SK-N-SH (cell line): ENCODE measurements at regions not wholly inside any gene's neighbourhood (a gene's known extent, or its start where the extent isn't known, plus 50 kb on each side); places are given as distances from the start of the nearest gene placed in this dataset.
A peak's percentile ranks its signal among the peaks of the same experiment; 100 is the strongest.

ENCODE experiments used
- CTCF ChIA-PET: fragments of 300-600, 350-600 bp; formaldehyde crosslinking; extraction: SDS; loops from one replicate; lab custom pipeline; 2021; lab: Yijun Ruan, JAX
- POLR2A ChIA-PET: fragments of 350-600 bp; sonication (Branson Sonifier 250); formaldehyde crosslinking; extraction: SDS; loops from one replicate; lab custom pipeline; 2020; ENCODE audit warnings: antibody characterized with exemption, inconsistent platforms; lab: Yijun Ruan, JAX
- DNase-seq: peaks from one replicate; pipeline ENCODE4 v3.0.0; 2012
- H2AFZ ChIP-seq: fragments of 200-600 bp; sonication (generic); 2 replicates; pipeline ENCODE4 v1.8.1; 2016; ENCODE audit warnings: antibody characterized with exemption, mild to moderate bottlenecking, low read depth
- H3F3A ChIP-seq: fragments of 200-600 bp; sonication (generic); replicated peaks from 2 replicates; pipeline ENCODE3; 2016; ENCODE audit warnings: antibody characterized with exemption, mild to moderate bottlenecking; ENCODE audit not compliant: insufficient read depth
- H3K27ac ChIP-seq, 2 experiments: fragments of 200-500 bp in 1 of 2; fragments of 200-600 bp in 1 of 2; sonication (Bioruptor generic) in 1 of 2; sonication (generic), shearing (Covaris generic) in 1 of 2; 2 replicates each; pipeline versions ENCODE4 v1.5.1 to v1.6.1; 2014 to 2016; ENCODE audit warnings: low read depth in 2 of 2, inconsistent platforms in 1 of 2, low read length in 1 of 2, mild to moderate bottlenecking in 1 of 2, mixed read lengths in 1 of 2
- H3K27me3 ChIP-seq: fragments of 200-600 bp; sonication (generic), shearing (Covaris generic); 2 replicates; pipeline ENCODE4 v1.6.1; 2016; ENCODE audit warnings: mixed run types; ENCODE audit not compliant: insufficient read depth
- H3K36me3 ChIP-seq, 2 experiments: fragments of 200-500 bp in 1 of 2; fragments of 200-600 bp in 1 of 2; sonication (Bioruptor generic) in 1 of 2; sonication (generic) in 1 of 2; replicated peaks in 1 of 2; 2 replicates each; pipeline versions ENCODE3 to v1.5.1; 2014 to 2016; ENCODE audit warnings: low read length in 1 of 2, mild to moderate bottlenecking in 1 of 2; ENCODE audit not compliant: insufficient read depth in 2 of 2, control insufficient read depth in 1 of 2
- H3K4me1 ChIP-seq, 2 experiments: fragments of 200-500 bp in 1 of 2; fragments of 200-600 bp in 1 of 2; sonication (Bioruptor generic) in 1 of 2; sonication (generic), shearing (Covaris generic) in 1 of 2; 2 replicates each; pipeline versions ENCODE4 v1.5.1 to v1.6.1; 2014 to 2016; ENCODE audit warnings: low read depth in 1 of 2, low read length in 1 of 2, mixed run types in 1 of 2; ENCODE audit not compliant: insufficient read depth in 2 of 2, control insufficient read depth in 1 of 2
- H3K4me2 ChIP-seq: fragments of 200-600 bp; sonication (generic), shearing (Covaris generic); 2 replicates; pipeline ENCODE4 v1.6.1; 2017; ENCODE audit warnings: mixed run types
- H3K4me3 ChIP-seq, 2 experiments: fragments of 200-500 bp in 1 of 2; fragments of 200-600 bp in 1 of 2; sonication (Bioruptor generic) in 1 of 2; sonication (generic), shearing (Covaris generic) in 1 of 2; 2 replicates each; pipeline versions ENCODE4 v1.5.1 to v1.8.1; 2014 to 2016; ENCODE audit warnings: low read depth in 2 of 2, inconsistent platforms in 1 of 2, low read length in 1 of 2, mild to moderate bottlenecking in 1 of 2, mixed read lengths in 1 of 2, moderate library complexity in 1 of 2
- H3K79me2 ChIP-seq: fragments of 200-600 bp; sonication (generic); 2 replicates; pipeline ENCODE4 v1.8.1; 2017; ENCODE audit warnings: mild to moderate bottlenecking; ENCODE audit not compliant: insufficient read depth
- H3K9ac ChIP-seq: fragments of 200-600 bp; sonication (generic); 2 replicates; pipeline ENCODE4 v1.6.1; 2017; ENCODE audit warnings: mixed run types
- H3K9me2 ChIP-seq: fragments of 200-600 bp; sonication (generic); 2 replicates; pipeline ENCODE4 v1.6.1; 2017; ENCODE audit warnings: mixed run types
- H3K9me3 ChIP-seq: fragments of 200-600 bp; sonication (generic); 2 replicates; pipeline ENCODE4 v1.6.1; 2017; ENCODE audit warnings: mixed run types, mild to moderate bottlenecking, moderate library complexity
- H4K20me1 ChIP-seq: fragments of 200-600 bp; sonication (generic); 2 replicates; pipeline ENCODE4 v1.6.1; 2017; ENCODE audit warnings: mild to moderate bottlenecking, mixed run types; ENCODE audit not compliant: insufficient read depth
- CHD2 ChIP-seq: fragments of 150-350 bp; IDR thresholded peaks from 2 replicates; pipeline ENCODE4 v1.6.1; 2018; ENCODE audit warnings: low read length; ENCODE audit not compliant: partially characterized antibody
- ELF1 ChIP-seq: IDR thresholded peaks from 2 replicates; pipeline ENCODE4 v1.4.0; 2012
- EP300 ChIP-seq, 2 experiments: IDR thresholded peaks; 2 replicates each; pipeline versions ENCODE4 v1.4.0 to v1.6.1; 2012; ENCODE audit warnings: borderline replicate concordance in 1 of 2, low read depth in 1 of 2, low read length in 1 of 2
- FOSL2 ChIP-seq: IDR thresholded peaks from 2 replicates; pipeline ENCODE4 v1.4.0; 2012; ENCODE audit warnings: low read depth, mild to moderate bottlenecking, moderate library complexity, borderline replicate concordance
- FOXJ3 ChIP-seq: sonication (generic); formaldehyde crosslinking; IDR thresholded peaks from 2 replicates; pipeline ENCODE4 v1.5.1; 2020; ENCODE audit warnings: mild to moderate bottlenecking, missing genetic modification reagents
- GABPA ChIP-seq: IDR thresholded peaks from 2 replicates; pipeline ENCODE4 v1.4.0; 2012; ENCODE audit warnings: low read depth, mild to moderate bottlenecking
- GATA2 ChIP-seq: sonication (generic); formaldehyde crosslinking; IDR thresholded peaks from 2 replicates; pipeline ENCODE4 v1.5.0; 2020; ENCODE audit warnings: mild to moderate bottlenecking, missing genetic modification reagents
- NFIC ChIP-seq: IDR thresholded peaks from 2 replicates; pipeline ENCODE4 v1.4.0; 2012; ENCODE audit warnings: borderline replicate concordance
- POLR2AphosphoS5 ChIP-seq: IDR thresholded peaks from 2 replicates; pipeline ENCODE4 v1.6.1; 2012; ENCODE audit warnings: low read depth, low read length
- RAD21 ChIP-seq: IDR thresholded peaks from 2 replicates; pipeline ENCODE4 v1.6.1; 2012; ENCODE audit warnings: mild to moderate bottlenecking, low read length
- RCOR1 ChIP-seq: fragments of 150-350 bp; IDR thresholded peaks from 2 replicates; pipeline ENCODE4 v1.6.1; 2017; ENCODE audit warnings: antibody characterized with exemption, low read length
- RFX5 ChIP-seq: IDR thresholded peaks from 2 replicates; pipeline ENCODE4 v1.6.1; 2012; ENCODE audit warnings: mild to moderate bottlenecking, improper control_type of control experiment, low read length
- RXRA ChIP-seq: IDR thresholded peaks from 2 replicates; pipeline ENCODE4 v1.4.0; 2012; ENCODE audit warnings: low read depth, mild to moderate bottlenecking, borderline replicate concordance
- SIN3A ChIP-seq: IDR thresholded peaks from 2 replicates; pipeline ENCODE4 v1.6.1; 2012; ENCODE audit warnings: low read depth, mild to moderate bottlenecking, low read length, moderate library complexity, borderline replicate concordance
- TAF1 ChIP-seq: IDR thresholded peaks from 2 replicates; pipeline ENCODE4 v1.6.1; 2012; ENCODE audit warnings: low read depth, mild to moderate bottlenecking, low read length, moderate library complexity, borderline replicate concordance
- TEAD4 ChIP-seq: IDR thresholded peaks from 2 replicates; pipeline ENCODE4 v1.4.0; 2012; ENCODE audit warnings: mild to moderate bottlenecking, borderline replicate concordance; ENCODE audit not compliant: insufficient read depth
- YY1 ChIP-seq: IDR thresholded peaks from 2 replicates; pipeline ENCODE4 v1.4.0; 2012; ENCODE audit warnings: low read depth, mild to moderate bottlenecking
- WGBS: methylation state at CpG from one replicate; pipeline ENCODE4 v1.1.6; 2017; ENCODE audit warnings: low lambda C conversion rate; 5-methylcytosine and 5-hydroxymethylcytosine counted together

DNA sequence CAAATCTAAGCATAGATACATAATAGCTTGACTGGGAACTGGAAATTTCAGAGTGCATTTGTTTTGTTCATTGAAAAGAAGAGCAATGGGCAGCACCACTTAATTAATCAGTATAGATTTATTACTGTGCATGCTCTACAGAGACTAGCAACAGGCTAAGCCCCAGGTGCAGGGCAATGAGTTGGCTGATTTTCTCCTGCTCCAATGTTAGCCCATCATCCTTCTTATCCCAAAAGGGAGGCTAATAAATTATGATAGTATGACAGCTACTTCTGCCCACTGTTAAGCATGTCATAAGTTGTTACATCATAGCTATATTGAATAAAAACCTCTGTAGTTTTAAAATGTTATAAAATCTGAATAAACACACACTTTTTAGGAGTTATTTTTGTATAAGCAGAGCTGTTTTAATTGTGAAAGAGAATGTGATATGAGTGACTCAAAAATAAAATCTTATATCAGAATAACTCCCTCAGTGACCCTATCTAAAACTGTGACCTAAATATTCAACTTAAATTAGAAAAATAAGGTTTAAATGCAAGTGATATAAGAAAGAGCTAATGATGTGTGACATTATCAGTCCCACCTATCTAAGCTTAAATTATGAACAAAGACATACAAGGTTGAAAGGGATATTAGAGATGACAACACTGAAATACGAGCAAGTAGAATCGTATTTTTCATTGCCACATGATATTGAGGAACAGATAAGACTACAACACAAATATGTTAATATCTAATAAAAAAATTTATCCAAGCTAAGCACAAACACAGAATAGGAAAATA is 967.3 kb upstream of the ADGRB3 start:
- TF ChIP-seq EP300 (IDR thresholded peaks at IDR 0.05; ENCODE audit: borderline replicate concordance in 1 of 2, low read depth in 1 of 2, low read length in 1 of 2), result peak in 1 of 2 experiments; percentile 45; a peak in 2 of 4 replicates
- peak; percentile 49; the same call in 1 of the 2 replicates for TF ChIP-seq GATA2 (CRISPR knock-in tag)
- no peak for TF ChIP-seq NFIC
- TF ChIP-seq FOXJ3 (CRISPR knock-in tag), result no peak
- CTCF ChIA-PET, result interaction anchor here (1.4 kb wide), 1 partner anchor 12 kb away, joined by 3 read pairs; no protein-coding TSS in a partner anchor
- peak overlapping the region in 1 of 2 experiments; percentile 16; a peak in 2 of 4 replicates for H3K27ac ChIP-seq

GRCh38 chr6:67666177-67666964 is 968.7 kb upstream of the ADGRB3 start:
- ChIA-PET CTCF (interaction anchor here (0.7 to 1.6 kb wide), 2 partner anchors 10 to 970 kb away, joined by 3 to 6 read pairs; no protein-coding TSS in a partner anchor), POLR2A (no interaction called here)
- TF ChIP-seq RAD21, result no peak
- no peak for TF ChIP-seq YY1
- TF ChIP-seq RFX5, result no peak
- peak in 1 of 2 experiments; percentile 27; a peak in 1 of 4 replicates for TF ChIP-seq EP300 (IDR thresholded peaks at IDR 0.05; ENCODE audit: borderline replicate concordance in 1 of 2, low read depth in 1 of 2, low read length in 1 of 2)
- TF ChIP-seq GATA2 (CRISPR knock-in tag), result peak; percentile 50
- TF ChIP-seq SIN3A, result no peak
- TF ChIP-seq FOSL2, result no peak
- no peak for TF ChIP-seq GABPA
- no peak for TF ChIP-seq TAF1
- no peak for TF ChIP-seq ELF1
- TF ChIP-seq RCOR1, result peak; percentile 48
- no peak for TF ChIP-seq RXRA
- no peak for TF ChIP-seq TEAD4
- TF ChIP-seq CHD2, result no peak
- TF ChIP-seq NFIC, result no peak
- no peak for TF ChIP-seq POLR2AphosphoS5
- WGBS, result 3% methylated on average over 4 of the region's 4 CpGs
- Histone ChIP-seq H3K27ac (peak overlapping the region in 1 of 2 experiments; percentile 67; a peak in 2 of 4 replicates), H3K27me3 (no peaks in the 10 kb centered on the region), H3K36me3 (no peaks in the 10 kb centered on the region), H3K4me3 (no peak overlapping the region), H4K20me1 (no peaks in the 10 kb centered on the region), H3F3A (no peaks in the 10 kb centered on the region), H2AFZ (no peak overlapping the region), H3K9ac (no peak overlapping the region), H3K4me2 (no peak overlapping the region), H3K9me2 (no peaks in the 10 kb centered on the region), H3K79me2 (no peaks in the 10 kb centered on the region), H3K9me3 (no peaks in the 10 kb centered on the region), H3K4me1 (peaks cover 0 to 7% of the 10 kb centered on the region in 2 experiments; a peak in 2 of 4 replicates)
- peak; percentile 30 for DNase-seq

More for the DNA sequence above, 967.3 kb upstream of the ADGRB3 start:
- H3F3A ChIP-seq, result no peaks in the 10 kb centered on the region
- peaks cover 0 to 7% of the 10 kb centered on the region in 2 experiments; a peak in 2 of 4 replicates for H3K4me1 ChIP-seq
- 31% methylated on average over 2 of the region's 2 CpGs for WGBS
- DNase-seq, result peak; percentile 11
- H3K9me3 ChIP-seq, result no peaks in the 10 kb centered on the region
- H3K9ac ChIP-seq, result no peak overlapping the region
- H3K4me3 ChIP-seq, result no peak overlapping the region
- no peaks in the 10 kb centered on the region for H3K9me2 ChIP-seq
- no peaks in the 10 kb centered on the region for H3K79me2 ChIP-seq
- no peaks in the 10 kb centered on the region for H3K27me3 ChIP-seq
- H4K20me1 ChIP-seq, result no peaks in the 10 kb centered on the region
- no peak overlapping the region for H2AFZ ChIP-seq
- no peaks in the 10 kb centered on the region for H3K36me3 ChIP-seq
- POLR2A ChIA-PET, result no interaction called here
- no peak overlapping the region for H3K4me2 ChIP-seq
